HG03060 (cell line): ENCODE measurements at regions not wholly inside any gene's neighbourhood (a gene's known extent, or its start where the extent isn't known, plus 50 kb on each side); places are given as distances from the start of the nearest gene placed in this dataset.

Experiments used
- ATAC-seq: cut with Tn5 transposase; IDR thresholded peaks from one replicate; pipeline ENCODE4 v1.9.1; 2021; ENCODE audit warnings: low read depth, moderate number of reproducible peaks; ENCODE audit not compliant: unreplicated experiment

DNA sequence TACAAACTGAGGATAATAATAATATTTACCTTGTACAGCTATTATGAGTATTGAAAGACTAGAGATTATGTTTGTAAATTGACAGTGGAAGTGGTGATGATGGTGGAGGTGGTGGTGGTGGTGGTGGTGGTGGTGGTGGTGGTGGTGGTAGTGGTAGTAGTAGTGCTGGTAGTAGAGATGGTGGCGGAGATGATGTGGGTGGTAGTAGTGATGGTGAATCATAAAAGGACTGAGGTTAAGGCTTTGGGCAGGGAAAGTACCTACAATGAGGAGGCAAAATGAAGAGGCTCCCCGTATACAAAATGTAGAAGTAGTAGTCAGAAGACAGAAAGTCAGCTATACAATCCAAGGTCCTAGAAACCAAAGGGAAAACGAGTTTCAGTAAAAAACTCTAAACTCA is 214.1 kb downstream of the BCOR start:
- ATAC-seq, result no peak

DNA sequence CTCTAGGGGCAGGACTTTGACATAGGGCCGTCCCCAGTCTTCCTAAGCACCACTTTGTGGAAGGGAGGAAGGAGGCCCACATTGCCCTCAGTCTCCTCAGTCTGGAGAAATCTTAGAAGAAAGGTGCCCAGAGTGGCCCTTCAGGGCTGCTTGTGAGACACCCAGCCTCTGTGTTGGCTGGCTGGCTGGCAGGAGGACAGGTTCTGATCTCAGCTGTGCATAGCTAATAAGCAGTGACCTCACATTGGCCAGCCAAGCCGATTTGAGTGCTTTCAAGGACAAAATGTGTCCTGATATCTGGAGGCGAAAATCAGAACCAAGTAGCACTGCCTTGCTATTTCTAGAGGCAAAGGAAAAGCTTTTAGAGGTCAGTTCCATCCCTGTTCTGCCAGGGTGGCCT is 211.5 kb downstream of the BCOR start:
- no peak for ATAC-seq

GRCh38 chrX:39888730-39889129 is 209.0 kb downstream of the BCOR start:
- ATAC-seq, result no peak

- no peak for ATAC-seq
Measured at GRCh38 chrX:39889704-39890103, 208.1 kb downstream of the BCOR start.

GRCh38 chrX:39890807-39891206 is 207.0 kb downstream of the BCOR start:
- no peak for ATAC-seq

GRCh38 chrX:39891781-39892180 is 206.0 kb downstream of the BCOR start:
- no peak for ATAC-seq

DNA sequence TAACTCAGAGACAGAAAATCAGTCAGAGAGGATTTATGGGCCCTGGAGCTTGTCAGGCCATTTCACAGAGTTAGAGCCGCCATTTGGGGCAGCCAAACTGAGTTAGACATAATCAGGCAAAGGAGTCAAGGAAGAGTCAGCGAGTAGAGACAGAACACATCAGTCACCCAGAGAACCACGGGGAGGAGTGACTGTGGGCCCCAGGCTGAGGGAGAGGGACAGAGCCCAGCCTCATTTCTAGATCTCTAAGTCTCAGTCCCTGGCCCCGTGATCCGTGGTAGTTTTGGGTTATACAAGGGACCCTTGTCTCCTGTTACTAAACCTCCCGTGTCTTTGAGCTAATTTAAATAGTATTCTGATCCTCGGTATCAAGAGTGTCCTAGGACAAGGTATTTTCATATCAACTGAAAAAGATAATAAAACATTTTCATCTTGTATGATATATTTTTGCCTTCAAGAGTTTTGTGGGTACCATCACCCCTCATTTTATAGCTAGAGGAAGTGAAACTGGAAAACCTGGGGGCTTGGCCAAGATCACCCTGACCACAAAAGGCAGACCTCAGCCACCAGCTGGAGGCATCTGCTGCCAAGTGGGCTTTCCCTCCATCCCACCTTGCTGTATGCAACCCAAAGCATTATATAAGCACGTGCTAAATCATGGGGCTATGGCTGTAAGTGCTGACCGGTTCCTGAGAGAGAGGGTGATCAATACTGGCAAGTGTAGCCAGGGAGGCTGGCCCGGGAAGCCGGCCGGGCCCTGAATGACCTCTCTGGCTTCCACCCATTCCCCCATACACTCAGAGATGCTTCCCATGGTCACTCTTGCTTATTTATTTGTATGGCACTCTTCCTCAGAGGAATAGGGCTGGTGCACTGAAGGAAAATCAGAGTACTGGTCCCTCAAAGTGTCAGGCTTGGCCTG is 204.1 kb downstream of the BCOR start:
- no peak for ATAC-seq

- no peak for ATAC-seq
Measured at GRCh38 chrX:39894683-39895082, 203.1 kb downstream of the BCOR start.

GRCh38 chrX:39895218-39896110 is 202.3 kb downstream of the BCOR start:
- no peak for ATAC-seq

GRCh38 chrX:39896951-39897740 is 200.6 kb downstream of the BCOR start:
- no peak for ATAC-seq

DNA sequence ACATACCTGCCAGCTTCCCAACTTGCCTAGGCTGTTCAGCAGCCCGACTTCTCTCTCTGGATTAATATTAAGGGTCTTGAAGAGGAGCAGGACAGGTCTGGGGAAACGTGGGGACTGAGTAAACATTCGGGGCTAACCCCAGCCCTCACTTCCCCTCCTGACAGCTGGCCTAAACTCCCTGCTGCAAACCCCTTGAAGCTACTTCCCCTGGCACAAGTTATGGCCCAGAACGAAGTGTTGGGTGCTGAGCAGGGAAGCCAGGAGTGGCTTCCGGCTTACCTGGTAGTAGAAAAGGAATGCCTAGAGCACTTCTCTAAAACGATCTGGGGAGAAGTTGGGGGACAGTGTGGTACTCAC is 200.0 kb downstream of the BCOR start:
- no peak for ATAC-seq

GRCh38 chrX:39898147-39898546 is 199.6 kb downstream of the BCOR start:
- ATAC-seq, result no peak

DNA sequence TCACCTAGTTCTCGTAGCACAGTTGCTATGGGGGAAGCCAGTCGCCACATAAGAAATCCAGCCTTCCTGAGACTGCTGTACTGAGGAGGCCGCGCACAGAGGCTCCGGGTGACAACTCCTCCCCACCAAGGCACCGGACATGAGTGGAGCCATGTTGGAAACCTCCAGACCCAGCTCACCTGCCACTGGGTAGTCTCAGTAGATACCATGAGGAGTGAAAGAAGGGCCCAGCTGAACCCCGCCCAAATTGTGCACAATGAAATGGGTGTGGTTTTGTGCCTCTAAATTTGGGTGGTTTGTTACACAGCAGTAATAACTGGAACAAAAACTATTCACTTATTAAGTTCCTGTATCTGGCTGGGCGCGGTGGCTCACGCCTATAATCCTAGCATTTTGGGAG is 198.7 kb downstream of the BCOR start:
- ATAC-seq, result no peak

- no peak for ATAC-seq
Measured at GRCh38 chrX:39899856-39900776, 197.6 kb downstream of the BCOR start.

GRCh38 chrX:39900777-39901170 is 197.0 kb downstream of the BCOR start:
- ATAC-seq, result no peak

- ATAC-seq, result no peak
Measured at GRCh38 chrX:39903343-39903742, 194.4 kb downstream of the BCOR start.

DNA sequence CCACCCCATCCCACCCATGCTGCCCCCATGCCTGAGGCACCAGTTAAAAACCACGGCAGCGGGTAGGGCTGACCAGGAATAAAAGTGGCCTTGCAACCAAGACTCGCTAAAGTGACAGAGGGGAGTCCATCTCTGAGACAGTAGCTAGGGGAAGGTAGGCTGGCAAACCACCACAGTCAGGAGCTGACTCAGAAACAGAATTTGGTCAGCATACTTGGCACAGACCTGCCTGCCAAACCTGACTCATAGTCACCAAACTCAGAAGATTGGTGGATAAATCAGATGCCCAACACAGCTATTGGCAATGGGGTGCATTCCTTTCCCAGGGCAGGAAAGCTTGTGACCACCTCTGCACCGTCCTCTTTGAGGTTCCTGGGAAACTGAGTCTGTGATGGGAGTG is 193.8 kb downstream of the BCOR start:
- ATAC-seq, result no peak

- no peak for ATAC-seq
Measured at GRCh38 chrX:39904816-39905537, 192.8 kb downstream of the BCOR start.

GRCh38 chrX:39905538-39905891 is 192.2 kb downstream of the BCOR start:
- ATAC-seq, result no peak
